ENCODE measurements at regions not wholly inside any gene's neighbourhood (a gene's known extent, or its start where the extent isn't known, plus 50 kb on each side); places are given as distances from the start of the nearest gene placed in this dataset.

DNA sequence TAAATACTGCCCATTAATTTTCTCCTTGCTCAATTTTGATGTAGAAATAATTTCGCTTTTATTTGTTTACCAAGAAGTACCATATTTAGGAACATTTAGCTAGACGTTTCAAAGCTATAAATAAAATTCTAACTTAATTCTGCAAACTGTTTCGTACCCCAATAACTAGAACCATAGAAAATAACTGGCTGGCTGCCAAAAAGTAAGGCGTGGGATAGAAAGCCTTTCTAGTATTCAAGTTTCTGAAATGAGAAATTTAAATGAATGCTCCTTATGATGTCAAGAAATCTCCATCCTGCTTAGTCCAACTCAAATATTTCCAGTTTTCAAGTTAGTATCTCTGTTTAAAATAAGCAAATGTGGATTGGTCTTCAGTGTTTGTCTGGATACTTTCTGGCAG, 167.4 kb downstream of the FBXO8 start:
- Histone ChIP-seq H4K20me1 (replicated peaks; ENCODE audit: control insufficient read depth, insufficient read depth, low read length) (no peaks in the 10 kb centered on the region), H3K9me1 (ENCODE audit: control insufficient read depth, insufficient read depth, low read length) (no peaks in the 10 kb centered on the region), H3K79me2 (ENCODE audit: control insufficient read depth, insufficient read depth, low read length) (no peaks in the 10 kb centered on the region), H3K4me2 (ENCODE audit: insufficient read depth, low read length) (no peak overlapping the region), H3K27me3 (ENCODE audit: control insufficient read depth in 2 of 2, insufficient read depth in 2 of 2, low read length in 2 of 2) (no peaks in the 10 kb centered on the region), H3K27ac (ENCODE audit: extremely low read depth, low read depth, low read length) (no peak overlapping the region), H3K9me3 (replicated peaks; ENCODE audit: control insufficient read depth, insufficient read depth, low read depth, low read length) (no peaks in the 10 kb centered on the region), H3K36me3 (ENCODE audit: control insufficient read depth, insufficient read depth, low read length) (no peaks in the 10 kb centered on the region), H3K4me3 (no peak overlapping the region), H3K4me1 (replicated peaks in 1 of 2; ENCODE audit: control insufficient read depth in 2 of 2, insufficient read depth in 2 of 2, low read length in 2 of 2) (peaks cover 0 to 3% of the 10 kb centered on the region in 2 experiments; a peak in 1 of 5 replicates), H3K9ac (ENCODE audit: insufficient read depth in 1 of 2, low read depth in 2 of 2, low read length in 2 of 2) (no peak overlapping the region), H2AFZ (ENCODE audit: low read depth, low read length) (no peak overlapping the region)
- DNase-seq (ENCODE audit: extremely low read depth in 1 of 4, low spot score in 3 of 4) = no peak
- FAIRE-seq = no peak
- CTCF ChIA-PET (ENCODE audit: low intra/inter-chr PET ratio) = no interaction called here
- 48% methylated on average over 4 of the region's 4 CpGs for WGBS (ENCODE audit: insufficient coverage, low coverage, missing lambda C conversion rate)
- TF ChIP-seq NFIC (IDR thresholded peaks at IDR 0.05) (peak; percentile 95), NFIX (CRISPR knock-in tag; IDR thresholded peaks at IDR 0.05; ENCODE audit: low read depth) (peak; percentile 67), RERE (CRISPR knock-in tag; IDR thresholded peaks at IDR 0.05; ENCODE audit: borderline replicate concordance) (no peak)
- no TSS peak for BruUV-seq (replicated peaks)
- no peak for ATAC-seq
- in situ Hi-C loops (cut with MboI) (no loop called here), intact Hi-C loops (cut with micrococcal nuclease) (no loop called here)
- POLR2A ChIA-PET = no interaction called here

All from K562 (cell line).